Stimulated activated CD8-positive, alpha-beta memory T cell treated with anti-CD3 and anti-CD28 coated beads, Interleukin-2, amount 100 ng/mL, for 1 hour (primary cell): ENCODE measurements at regions not wholly inside any gene's neighbourhood (a gene's known extent, or its start where the extent isn't known, plus 50 kb on each side); places are given as distances from the start of the nearest gene placed in this dataset.

Experiments
- DNase-seq, 2 donors: peaks; one replicate each; pipeline ENCODE4 v3.0.0-alpha.2; 2020; ENCODE audit warnings: low read depth in 2 of 2

- DNase-seq, result no peak
These were observed 399.2 kb downstream of the NLGN4X start for GRCh38 chrX:5829469-5829868.

- DNase-seq, result no peak
These were observed 399.6 kb downstream of the NLGN4X start for GRCh38 chrX:5829060-5829459.

DNA sequence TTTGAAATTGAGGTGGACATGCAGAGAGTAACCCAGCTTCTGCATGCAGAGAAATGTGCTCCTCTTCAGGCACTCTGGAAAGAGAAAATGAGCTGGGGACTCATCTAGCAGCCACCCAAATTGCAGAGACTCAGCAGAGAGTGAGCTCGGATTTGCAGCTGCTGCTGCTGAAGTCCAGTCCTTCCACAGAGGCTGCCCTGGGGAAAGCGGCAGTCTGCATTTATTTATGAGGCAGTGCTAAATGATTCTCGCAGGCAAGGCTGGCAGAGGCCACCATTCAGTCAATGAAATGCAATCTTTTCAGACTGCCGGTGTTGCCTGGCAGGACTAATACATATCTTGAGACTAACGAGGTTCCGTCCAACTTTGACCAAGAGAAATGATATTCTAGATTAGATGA is 404.8 kb downstream of the NLGN4X start:
- DNase-seq, result no peak

GRCh38 chrX:5810636-5811035 is 418.0 kb downstream of the NLGN4X start:
- DNase-seq, result no peak

DNA sequence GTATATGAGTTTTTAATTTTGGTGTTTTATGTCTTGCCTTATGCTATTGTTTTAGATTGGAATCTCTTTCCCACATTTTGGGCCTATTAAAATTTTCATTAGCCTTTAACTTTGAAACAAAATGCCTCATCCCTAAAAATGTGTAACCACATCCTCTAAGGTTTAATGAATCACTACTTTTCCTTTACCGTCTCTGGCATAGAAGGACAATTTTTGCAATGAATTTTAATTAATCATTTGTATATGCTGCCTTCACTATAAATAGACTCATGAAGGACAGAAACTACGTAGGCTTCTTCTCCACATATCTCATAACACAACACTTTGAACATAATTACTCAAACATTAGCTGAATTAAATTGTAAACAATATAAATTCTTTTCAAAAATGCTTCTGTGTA is 421.5 kb downstream of the NLGN4X start:
- no peak for DNase-seq

DNA sequence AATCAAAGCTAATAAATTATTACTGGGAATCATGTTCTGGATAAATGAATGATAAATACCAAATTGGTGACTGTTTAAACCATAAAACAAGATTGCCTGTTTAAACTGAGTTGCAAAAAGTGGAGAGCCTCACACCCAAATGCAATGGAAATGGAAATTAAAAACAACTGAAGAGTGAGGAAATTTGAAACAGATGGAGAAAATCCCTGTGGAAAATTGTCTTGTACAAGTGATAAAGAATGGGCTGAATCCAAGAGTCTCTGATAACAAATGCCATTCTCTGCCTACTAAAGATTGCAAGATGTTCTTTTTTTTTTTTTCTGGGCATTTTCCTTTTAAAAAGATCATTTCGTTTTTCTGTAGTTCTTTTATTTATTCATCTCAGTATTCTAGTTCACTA is 426.3 kb downstream of the NLGN4X start:
- DNase-seq, result no peak

DNA sequence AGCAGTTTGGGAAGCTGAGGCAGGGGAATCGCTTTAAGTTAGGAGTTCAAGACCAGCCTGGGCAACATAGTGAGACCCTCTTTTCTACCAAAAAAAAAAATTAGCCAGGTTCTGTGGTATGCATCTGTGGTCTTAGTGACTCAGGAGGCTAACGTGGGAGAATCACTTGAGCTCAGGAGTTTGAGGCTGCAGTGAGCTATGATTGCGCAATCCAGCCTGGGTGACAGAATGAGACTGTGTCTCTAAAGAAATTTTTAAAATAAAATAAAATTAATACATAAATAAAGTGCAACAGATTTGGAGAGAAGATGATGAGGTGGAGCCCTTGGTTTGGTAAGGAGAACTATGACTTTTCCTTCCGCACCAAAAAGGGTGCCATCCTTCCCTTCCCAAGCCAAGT is 436.9 kb downstream of the NLGN4X start:
- no peak for DNase-seq

DNA sequence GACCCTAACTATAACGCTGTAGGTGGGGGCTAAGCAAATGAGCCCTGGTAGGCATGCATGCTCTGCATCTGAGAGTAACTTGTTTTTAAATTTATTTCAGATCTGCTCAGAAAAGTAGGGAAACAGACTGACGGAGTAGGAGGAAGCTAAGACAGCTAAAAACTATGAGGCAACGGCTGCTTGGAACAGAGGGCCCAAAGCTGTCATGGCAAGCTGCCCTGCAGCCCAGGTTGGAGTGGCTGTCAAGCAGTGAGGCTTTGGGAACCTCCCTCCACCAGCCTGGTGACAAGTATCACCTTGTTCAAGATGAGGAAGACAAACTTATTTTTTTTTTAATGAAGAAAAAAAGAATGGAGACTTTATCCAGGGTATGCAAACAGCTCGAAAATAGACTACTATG is 439.8 kb downstream of the NLGN4X start:
- DNase-seq, result no peak

DNA sequence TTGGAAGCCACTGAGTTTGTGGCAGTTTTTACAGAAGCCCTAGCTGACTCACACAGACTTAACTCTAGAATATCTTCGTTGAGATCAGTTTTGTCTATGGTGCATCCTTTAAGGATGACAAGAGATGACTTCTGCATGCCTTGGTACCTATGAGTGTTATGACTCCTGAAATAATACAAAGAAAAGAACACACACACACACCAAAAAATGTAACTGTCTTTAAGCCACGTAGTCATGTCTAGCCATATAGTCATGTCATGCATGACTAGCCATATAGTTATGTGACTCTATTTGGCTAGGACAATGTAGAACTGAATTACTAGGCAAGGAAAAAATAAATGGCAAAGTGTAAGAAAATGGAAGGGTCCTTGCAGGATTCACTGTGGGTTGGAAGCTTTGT is 447.8 kb downstream of the NLGN4X start:
- no peak for DNase-seq

GRCh38 chrX:5775846-5776430 is 452.7 kb downstream of the NLGN4X start:
- DNase-seq, result no peak

DNA sequence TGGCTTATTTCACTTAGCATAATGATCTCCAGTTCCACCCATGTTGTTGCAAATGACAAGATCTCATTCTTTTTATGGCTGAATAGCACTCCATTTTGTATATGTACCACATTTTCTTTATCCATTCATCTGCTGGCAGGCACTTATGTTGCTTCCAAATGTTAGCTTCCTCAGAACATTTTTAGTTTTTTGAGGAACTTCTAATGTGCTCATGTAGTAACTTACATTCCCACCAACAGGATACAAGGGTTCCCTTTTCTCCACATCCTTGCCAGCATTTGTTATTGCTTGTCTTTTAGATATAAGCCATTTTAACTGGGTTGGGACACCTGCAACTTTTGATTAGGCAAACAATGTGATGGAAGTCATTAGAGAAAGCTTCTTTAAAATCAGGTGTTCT is 454.2 kb downstream of the NLGN4X start:
- no peak for DNase-seq

DNA sequence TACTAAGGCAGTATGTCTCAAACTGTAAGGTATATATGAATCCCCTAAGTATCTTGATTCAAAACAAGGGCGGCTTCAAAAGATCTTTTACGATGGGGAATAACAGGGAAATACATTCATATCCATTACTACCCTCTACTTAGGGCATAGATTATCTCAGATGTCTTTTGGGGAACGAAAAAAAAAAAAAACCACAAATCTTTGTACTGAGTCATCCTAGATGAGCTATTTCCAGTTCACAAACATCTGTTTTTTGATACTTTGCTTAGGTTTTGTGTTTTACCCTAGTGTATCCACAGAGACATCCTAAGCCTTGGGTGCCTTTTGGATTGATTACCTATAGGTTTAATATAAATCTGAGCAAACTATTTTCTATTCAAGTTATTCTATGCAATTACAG is 457.2 kb downstream of the NLGN4X start:
- DNase-seq, result no peak

- DNase-seq, result no peak
These were observed 472.1 kb downstream of the NLGN4X start for GRCh38 chrX:5756616-5757015.

DNA sequence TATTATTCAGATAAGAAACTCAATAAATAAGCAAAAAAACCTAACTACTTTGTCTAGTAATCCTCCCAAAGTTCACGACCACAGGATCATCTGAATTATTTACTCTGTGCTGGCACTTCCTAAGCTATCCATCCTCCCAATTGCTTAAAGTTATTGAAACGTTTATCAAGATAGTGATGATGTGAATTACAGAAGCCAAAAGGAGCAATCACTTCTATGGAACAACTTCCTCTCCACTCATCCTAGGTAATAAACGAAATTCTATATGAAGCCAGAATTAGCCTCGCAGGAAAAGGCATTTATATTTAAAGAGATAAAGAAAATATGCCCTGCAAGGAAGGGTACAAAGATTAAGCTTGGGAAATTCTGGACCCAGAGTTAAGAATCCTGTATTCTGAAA is 475.4 kb downstream of the NLGN4X start:
- DNase-seq, result no peak

GRCh38 chrX:5752831-5753230 is 475.8 kb downstream of the NLGN4X start:
- DNase-seq, result no peak

GRCh38 chrX:5748586-5749150 is 480.0 kb downstream of the NLGN4X start:
- DNase-seq, result no peak

DNA sequence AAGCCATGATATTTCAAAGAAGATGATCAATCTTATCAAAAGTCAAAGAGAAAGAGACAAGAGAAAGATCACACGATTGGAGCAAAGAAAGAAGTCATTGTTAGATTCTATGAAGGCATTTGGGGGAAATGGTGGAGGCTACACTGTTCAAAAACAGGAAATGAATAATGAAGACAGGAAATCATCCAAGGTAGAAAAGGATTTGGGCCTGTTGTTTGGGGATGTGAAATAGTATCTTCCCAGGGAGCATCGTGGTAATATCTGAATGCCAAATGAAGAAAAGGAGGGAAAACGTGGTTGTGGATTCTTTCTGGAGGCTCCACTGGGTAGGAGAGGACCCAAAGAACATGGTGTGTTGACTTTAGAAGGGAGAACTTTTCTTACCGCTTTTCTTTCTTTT is 482.4 kb downstream of the NLGN4X start:
- no peak for DNase-seq

DNA sequence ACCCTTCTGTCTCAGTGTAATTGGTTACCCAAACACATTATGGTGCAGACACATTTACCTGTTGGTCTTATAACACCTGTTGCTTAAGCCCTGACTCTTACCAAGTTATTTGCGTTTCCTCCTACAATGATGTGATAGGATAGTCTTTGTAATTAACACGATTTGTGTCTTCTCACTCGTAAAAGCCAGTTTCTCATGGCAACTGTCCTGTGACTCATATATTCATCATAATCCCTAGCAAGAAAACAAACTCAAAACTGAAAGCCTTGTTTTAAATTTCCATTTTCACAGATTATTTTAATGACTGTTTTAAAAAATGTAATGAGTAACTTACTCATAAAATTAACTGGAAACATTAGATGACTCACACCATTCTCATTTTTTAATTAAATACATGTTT is 495.2 kb downstream of the NLGN4X start:
- DNase-seq, result no peak

- no peak for DNase-seq
These were observed 498.1 kb downstream of the NLGN4X start for GRCh38 chrX:5730556-5730955.

DNA sequence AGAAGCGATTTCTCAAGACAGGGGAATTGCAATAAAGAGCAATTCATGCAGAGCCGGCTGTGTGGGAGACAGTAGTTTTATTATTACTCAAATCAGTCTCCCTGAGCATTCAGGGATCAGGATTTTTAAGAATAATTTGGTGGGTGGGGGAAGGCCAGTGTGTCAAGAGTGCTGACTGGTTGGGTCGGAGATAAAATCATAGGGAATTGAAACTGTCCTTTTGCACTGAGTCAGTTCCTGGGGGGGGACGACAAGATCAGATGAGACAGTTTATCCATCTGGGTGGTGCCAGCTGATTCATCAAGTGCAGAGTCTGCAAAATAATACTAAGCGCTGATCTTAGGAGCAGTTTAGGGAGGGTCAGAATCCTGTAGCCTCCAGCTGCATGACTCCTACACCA is 502.4 kb downstream of the NLGN4X start:
- DNase-seq, result no peak

GRCh38 chrX:5724123-5724522 is 504.5 kb downstream of the NLGN4X start:
- no peak for DNase-seq

- no peak for DNase-seq
These were observed 510.0 kb downstream of the NLGN4X start for GRCh38 chrX:5718651-5719050.

GRCh38 chrX:5716666-5717065 is 512.0 kb downstream of the NLGN4X start:
- no peak for DNase-seq

DNA sequence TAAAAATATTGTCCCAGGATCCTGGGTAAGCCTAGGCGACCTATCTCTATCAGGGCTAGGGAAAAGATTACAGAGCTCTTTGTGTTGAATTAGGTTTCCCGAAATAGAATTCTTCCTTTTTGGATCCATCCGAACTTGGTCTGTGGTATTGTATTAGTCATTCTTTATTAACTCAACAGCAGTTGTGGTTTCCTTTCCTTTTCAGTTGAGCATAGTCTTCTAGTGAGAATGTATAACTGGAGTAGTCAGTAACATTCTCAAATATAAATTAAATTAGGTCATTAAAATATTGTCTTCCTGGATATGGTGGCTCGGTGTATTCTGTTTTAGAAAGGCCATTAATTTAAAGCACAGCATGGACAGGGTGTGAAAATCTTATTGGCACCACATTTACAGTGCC is 520.4 kb downstream of the NLGN4X start:
- DNase-seq, result no peak
